Astrocyte of the cerebellum (primary cell): ENCODE measurements at regions not wholly inside any gene's neighbourhood (a gene's known extent, or its start where the extent isn't known, plus 50 kb on each side); places are given as distances from the start of the nearest gene placed in this dataset.

Experiments
- DNase-seq: peaks from one replicate; pipeline ENCODE4 v3.0.0-alpha.2; 2011; ENCODE audit warnings: low read depth
- H3K4me3 ChIP-seq: 2 replicates; pipeline ENCODE4 v1.5.1; 2011; ENCODE audit warnings: mild to moderate bottlenecking, low read depth, low read length, moderate library complexity
- in situ Hi-C: cut with HindIII; loops from 2 replicates; pipeline ENCODE4 v1.10.0; 2017; ENCODE audit warnings: low sequenced_read_pairs
- TF ChIP-seq, protein P1 (sequence below): IDR thresholded peaks from 2 replicates; pipeline ENCODE4 v1.5.1; 2012; ENCODE audit warnings: low read length, low read depth, moderate library complexity, mild to moderate bottlenecking; ENCODE audit errors: missing control alignments

DNA sequence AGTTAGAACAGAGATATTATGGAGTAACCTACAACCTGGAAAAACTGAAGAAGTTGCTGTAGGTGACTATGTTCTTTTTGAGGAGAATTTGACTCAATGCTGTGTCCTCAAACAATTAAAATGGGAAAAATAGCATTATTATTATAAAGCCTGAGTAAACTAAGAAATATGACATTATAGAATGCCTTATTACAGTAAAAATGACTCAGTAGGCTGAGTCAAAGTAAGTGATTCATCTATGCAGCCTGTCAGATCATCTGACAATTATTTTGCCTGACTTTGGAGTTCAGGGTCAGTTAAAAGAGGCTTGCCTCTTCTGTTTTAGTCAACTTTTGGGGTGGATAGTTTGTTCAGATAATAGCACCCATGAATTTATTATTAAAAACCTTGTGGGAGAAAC, 150.8 kb upstream of the PTGFR start:
- TF ChIP-seq, protein P1, sequence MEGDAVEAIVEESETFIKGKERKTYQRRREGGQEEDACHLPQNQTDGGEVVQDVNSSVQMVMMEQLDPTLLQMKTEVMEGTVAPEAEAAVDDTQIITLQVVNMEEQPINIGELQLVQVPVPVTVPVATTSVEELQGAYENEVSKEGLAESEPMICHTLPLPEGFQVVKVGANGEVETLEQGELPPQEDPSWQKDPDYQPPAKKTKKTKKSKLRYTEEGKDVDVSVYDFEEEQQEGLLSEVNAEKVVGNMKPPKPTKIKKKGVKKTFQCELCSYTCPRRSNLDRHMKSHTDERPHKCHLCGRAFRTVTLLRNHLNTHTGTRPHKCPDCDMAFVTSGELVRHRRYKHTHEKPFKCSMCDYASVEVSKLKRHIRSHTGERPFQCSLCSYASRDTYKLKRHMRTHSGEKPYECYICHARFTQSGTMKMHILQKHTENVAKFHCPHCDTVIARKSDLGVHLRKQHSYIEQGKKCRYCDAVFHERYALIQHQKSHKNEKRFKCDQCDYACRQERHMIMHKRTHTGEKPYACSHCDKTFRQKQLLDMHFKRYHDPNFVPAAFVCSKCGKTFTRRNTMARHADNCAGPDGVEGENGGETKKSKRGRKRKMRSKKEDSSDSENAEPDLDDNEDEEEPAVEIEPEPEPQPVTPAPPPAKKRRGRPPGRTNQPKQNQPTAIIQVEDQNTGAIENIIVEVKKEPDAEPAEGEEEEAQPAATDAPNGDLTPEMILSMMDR, result no peak
- in situ Hi-C loops, result no loop called here
- no peak for DNase-seq
- no peak overlapping the region for H3K4me3 ChIP-seq

DNA sequence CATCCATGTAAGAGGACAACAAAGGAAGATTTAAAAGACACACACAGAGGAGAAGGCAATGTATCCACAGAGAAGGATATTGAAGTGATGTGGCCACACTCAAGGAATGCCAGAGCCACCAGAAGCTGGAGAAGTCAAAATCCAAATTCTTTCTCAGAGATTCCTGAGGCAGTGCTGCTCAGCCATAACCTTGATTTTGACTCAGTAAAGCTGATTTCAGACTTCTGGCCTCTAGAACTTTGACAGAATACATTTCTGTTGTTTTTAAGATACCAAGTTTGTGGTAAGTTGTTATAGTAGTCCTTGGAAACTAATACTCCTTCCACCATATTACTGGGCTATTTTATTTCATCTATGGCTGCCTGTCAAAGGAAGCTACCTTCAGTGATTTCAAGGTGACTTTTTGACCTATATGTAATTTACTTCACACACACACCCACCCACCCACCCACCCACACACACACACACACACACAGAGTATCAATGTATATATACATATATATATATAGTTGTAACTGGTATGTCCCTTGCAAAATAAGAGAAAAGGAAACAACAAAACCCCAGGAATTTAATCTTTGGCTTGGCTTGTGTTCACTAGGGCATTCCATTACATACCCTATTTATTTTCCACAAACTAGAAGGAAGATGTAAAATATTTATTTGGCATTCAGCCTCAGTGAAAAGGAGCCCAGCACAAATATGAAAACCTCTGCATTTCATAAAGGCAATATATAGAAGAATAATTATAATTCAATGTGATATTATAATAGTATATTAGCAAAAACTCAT, 142.1 kb upstream of the PTGFR start:
- DNase-seq, result no peak
- no peak overlapping the region for H3K4me3 ChIP-seq
- TF ChIP-seq, protein P1, result no peak
- in situ Hi-C loops, result no loop called here

DNA sequence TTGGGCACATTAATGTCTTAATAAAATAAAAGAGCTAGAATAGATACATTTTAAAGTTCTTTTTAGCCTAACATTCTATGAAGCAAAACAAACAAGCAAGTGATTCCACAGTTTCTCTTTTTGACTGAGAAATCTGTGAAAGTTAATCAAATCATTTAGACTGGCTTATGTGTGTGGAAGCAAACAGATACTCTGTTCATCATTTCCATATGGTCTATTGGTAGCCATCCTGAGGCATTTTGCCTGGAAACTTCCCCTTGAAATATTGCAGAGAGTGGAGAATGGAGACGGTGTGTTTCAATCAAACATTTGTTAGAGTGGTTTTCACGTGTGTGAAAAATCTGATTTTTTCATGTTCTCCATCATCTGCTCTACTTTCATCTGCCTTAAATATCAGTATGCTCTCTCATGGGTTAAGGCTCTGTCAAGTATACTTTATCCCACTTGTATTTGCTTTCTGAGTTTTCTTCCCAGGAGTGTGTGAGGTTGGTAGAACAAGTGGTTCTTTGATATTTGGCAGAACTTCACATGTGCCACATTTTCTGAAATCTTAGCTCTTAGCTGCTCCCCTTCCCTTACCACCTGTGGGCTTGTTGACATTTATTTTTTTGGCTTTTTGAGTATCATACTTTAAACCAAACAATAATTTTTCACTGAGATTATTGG, 139.1 kb upstream of the PTGFR start:
- TF ChIP-seq, protein P1, result no peak
- DNase-seq, result no peak
- H3K4me3 ChIP-seq, result no peak overlapping the region
- in situ Hi-C loops, result no loop called here

DNA sequence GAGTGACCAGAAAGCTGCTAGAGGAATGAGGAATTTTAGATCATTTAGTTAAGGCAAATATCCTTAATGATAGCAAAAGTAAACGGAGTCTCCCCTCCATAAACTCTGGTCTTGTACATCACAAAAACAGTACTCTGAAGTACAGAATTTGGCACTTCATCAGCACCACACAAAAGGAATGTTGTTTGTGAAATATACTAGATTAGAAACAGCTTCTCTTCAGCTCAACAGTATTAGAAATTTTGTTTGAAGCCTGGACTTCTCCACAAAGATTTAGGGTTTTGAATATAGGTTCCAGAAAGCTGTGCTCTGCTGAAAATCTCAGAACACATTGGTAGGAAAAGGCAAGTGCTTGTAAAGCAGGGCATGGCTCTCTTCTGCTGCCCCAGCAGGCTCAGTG, 135.1 kb upstream of the PTGFR start:
- in situ Hi-C loops, result no loop called here
- no peak for DNase-seq
- no peak overlapping the region for H3K4me3 ChIP-seq
- TF ChIP-seq, protein P1, result no peak

DNA sequence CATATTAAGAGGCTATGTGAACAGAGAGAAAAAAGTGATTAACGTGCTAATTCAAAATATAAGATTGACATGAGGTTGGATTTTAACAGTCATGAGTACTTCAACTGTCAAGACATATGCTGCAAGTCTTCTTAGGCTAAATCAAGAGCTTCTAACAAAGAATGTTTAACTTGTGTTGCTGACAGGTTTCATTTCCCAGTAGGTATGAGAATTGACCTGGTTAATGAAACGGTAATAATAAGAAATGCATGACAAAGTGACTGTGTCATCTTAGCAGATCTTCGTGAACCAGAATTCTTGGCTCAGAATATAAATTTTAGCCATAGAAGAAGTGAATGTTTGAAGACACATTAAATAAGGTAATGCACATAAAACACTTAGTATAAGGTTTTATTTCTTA, 132.6 kb upstream of the PTGFR start:
- TF ChIP-seq, protein P1, result no peak
- no peak for DNase-seq
- in situ Hi-C loops, result no loop called here
- no peak overlapping the region for H3K4me3 ChIP-seq

DNA sequence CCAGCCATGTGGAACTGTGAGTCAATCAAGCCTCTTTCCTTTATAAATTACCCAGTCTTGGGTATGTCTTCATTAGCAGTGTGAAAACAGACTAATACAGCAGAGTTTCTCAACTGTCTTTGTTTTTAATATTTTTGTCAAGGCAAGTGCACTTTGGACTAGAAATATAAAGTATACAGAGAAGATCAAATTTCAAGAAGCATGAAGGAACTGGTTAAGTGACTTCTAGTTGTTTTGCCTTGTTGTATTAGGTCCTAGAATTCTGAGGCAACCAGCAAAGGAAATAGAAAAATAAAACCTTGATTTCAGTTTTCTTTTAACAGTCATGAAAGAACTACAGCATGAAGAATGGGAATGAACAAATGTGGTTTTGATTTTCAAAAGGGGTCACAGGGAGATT, 131.1 kb upstream of the PTGFR start:
- in situ Hi-C loops, result no loop called here
- DNase-seq, result no peak
- TF ChIP-seq, protein P1, result no peak
- no peak overlapping the region for H3K4me3 ChIP-seq
